Activated CD4-positive, alpha-beta T cell treated with anti-CD3 and anti-CD28 coated beads, Interleukin-10, Interleukin-2, amounts not matched to agents 100 ng/mL and 50 ng/mL, durations not matched to agents 16 hours and 8 hours (primary cell): ENCODE measurements at regions not wholly inside any gene's neighbourhood (a gene's known extent, or its start where the extent isn't known, plus 50 kb on each side); places are given as distances from the start of the nearest gene placed in this dataset.
A peak's percentile ranks its signal among the peaks of the same experiment; 100 is the strongest.

ENCODE experiments used
- DNase-seq: peaks from one replicate; pipeline ENCODE4 v3.0.0-alpha.2; 2020

GRCh38 chr6:19655744-19656143 is 181.4 kb upstream of the ID4 start:
- DNase-seq: no peak

DNA sequence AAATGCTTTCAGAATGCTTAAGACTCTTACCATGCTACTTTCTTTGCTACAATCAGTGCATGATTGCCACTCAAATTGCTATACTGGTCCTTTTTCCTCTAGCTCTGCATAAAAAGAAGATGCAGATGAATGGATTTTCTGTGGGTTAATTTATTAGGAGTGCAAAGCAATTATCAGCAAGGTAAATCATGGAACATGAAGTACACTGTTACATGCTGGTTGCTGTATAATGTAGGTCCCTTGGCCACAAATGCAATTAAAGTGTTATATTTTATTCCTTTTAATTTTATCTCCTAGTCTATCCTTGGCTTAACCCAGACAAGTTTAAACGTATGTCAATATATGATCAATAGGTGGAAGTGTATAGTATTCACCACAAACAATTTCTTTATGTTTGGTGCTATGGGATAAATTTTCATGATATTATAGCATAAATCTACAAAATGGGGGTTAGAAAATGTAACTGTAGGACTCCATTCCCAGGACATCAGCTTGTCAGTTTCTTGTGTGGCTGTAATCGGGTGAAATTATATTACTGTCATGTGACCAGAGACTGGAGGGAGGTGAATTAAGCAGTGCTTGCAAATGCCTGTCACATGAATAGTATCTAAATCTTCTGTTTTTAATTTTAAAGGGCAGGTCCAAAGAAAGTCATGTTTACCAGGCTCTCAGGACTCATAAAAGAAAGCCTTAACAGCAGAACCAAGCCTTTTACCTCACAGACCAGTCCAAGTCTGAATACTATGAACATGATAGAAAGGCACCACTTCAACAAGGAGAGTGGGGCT is 176.9 kb upstream of the ID4 start:
- DNase-seq: no peak

GRCh38 chr6:19662911-19663310 is 174.3 kb upstream of the ID4 start:
- DNase-seq: no peak

- no peak for DNase-seq
These were observed 173.7 kb upstream of the ID4 start for GRCh38 chr6:19663479-19663878.

DNA sequence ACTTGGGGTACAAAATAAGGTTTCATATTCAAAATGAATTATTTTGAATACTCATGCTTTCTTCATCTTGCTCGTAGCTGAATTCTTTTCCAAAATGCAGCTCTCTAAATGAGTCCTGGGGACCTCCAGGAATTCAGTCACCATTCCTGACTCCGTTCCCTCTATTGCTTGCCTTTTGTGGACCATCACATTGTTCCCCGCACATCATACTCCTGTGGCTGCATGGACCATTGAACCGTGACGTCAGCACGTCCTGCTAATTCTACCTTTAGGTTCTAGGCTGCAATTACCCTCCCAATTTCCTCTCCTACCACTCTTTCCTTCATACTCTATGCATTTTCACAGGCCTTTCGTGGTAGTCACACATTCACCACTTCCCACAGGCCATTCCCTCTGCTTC is 173.1 kb upstream of the ID4 start:
- DNase-seq: no peak

DNA sequence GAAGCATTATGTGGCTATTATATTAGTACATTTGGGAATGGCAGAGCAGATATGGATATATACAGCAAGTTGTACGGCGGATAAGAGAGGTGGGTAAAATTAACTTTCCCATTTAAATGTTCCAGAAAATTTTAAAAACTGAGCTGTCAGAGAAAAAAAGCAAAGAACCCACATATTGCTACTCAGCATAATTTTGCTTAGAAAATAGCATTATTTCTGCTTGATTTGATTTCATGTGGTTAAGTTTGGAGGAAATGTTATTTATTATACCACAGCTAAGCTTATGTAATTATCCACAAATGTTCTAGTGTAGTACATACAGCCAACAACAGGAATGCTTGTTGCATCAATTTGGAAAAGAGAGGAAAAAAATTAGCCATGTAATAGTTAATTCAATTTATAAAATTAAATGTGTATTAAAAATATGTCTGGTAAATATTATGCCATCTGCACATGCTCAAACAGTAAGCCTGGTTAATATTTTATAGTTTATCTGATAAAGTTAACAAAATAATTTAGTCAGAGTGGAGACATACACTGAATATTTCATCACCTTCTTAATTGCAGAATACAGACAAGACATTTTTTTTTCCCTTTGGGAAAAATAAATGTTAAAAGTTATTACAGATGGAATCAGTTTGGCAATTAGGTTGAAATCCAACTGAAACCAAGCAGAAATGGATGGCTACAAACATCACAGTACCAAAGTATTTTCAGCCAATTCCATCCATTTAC is 172.1 kb upstream of the ID4 start:
- no peak for DNase-seq

DNA sequence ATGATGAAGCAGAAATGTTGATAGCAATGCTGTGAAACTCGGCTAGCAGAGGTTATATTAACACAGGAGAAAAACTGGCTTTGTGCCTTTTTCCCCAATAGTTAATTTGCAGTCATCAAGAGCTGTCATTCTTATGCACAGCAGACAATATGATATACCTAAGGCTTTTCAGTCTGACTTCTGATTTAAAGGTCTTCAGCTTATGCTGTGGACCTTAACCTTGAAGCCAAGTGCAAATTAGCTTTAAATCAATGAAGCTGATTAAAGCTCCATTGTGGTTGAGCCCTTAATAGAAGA is 171.6 kb upstream of the ID4 start:
- no peak for DNase-seq

DNA sequence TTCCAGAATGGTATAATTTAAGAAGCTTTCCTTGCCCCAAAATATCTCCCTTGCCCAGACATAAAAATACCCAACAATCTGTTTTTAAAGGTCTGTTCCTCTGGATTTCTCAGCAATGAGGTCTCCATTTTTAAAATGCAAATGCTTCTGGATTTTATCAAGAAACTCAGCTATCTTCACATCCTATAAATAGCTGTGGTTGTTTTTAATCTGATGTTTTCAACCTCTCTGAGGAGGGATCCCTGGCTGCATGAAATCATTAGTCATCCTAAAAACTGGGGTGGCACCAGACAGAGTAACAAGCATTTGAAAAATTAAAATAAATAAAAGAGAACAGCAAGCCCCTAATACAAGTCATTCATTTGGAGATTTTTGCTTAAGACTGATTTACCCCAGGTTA is 168.5 kb upstream of the ID4 start:
- DNase-seq: no peak

- no peak for DNase-seq
These were observed 168.0 kb upstream of the ID4 start for GRCh38 chr6:19669206-19669605.

- no peak for DNase-seq
These were observed 154.3 kb upstream of the ID4 start for GRCh38 chr6:19682859-19683258.

GRCh38 chr6:19690325-19691075 is 146.7 kb upstream of the ID4 start:
- DNase-seq: no peak

DNA sequence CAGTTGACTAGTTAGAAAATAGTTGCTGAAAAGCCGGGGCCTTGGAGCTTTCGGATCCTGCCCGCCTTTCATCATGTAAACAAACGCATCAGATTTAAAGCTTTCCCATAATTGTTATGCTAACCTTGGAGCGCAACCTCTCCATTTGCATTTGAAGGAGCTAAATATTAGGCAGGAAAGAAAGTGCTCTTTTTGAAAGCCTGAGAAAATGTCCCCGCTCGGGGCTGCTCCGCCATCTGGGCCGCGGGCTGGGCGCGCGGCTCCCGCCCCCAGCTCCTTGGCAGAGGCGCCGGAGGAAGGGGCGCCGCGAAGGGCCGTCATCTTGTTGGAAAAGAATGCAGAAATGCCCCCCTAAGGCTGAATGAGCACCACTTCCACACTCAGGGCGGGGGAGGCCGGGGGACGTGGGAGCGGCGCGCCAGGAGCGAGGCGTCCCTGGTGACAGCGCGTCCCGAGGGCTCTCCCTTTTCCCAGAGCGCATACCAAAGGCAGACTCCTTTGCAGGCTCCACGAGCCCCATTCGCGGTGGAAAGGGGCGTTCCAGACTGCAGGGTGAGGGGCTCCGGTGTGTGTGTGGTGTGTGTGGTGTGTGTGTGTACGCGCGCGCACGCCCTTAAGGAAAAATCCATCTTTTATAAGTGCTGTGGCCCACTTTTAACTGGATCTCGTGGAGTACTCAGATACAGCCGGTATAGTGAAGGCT is 145.6 kb upstream of the ID4 start:
- no peak for DNase-seq

- DNase-seq: no peak
These were observed 144.5 kb upstream of the ID4 start for GRCh38 chr6:19692506-19693298.

DNA sequence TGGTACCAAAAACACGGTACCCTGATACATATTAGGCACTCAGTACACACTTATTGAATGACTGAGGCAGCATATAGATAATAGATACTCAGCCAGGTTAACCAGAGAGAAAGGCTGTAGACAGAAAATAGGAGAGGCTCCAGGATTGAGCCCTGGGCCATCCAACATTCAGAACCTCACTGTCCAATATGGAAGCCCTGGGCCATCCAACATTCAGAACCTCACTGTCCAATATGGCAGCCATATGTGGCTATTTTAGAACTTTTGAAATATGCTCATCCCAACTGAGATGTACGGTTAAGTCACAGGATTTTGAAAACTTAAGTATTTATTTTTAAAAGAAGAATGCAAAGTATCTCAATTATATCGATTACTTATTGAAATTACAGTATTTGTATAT is 142.5 kb upstream of the ID4 start:
- DNase-seq: no peak

GRCh38 chr6:19697744-19698290 is 139.4 kb upstream of the ID4 start:
- DNase-seq: peak; percentile 41

GRCh38 chr6:19699932-19700331 is 137.2 kb upstream of the ID4 start:
- DNase-seq: no peak

DNA sequence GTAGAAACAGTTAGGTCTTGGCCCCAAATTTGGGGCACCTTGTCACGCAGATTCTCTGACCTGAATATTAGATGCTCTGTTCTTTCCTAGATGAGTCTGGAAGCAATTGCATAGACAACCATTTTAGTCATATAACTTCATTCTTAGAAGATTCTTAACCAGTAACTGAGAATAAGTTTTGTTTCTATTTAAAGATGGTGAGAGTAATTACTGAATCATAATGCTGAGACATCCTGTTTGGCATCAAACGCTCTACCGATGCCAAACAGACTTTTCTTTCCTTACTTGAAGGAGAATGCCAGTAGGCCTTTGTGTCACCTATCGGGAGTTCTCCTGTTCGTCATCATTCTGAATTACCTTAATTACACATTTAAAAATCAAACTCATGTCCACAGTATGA is 131.6 kb upstream of the ID4 start:
- DNase-seq: no peak

DNA sequence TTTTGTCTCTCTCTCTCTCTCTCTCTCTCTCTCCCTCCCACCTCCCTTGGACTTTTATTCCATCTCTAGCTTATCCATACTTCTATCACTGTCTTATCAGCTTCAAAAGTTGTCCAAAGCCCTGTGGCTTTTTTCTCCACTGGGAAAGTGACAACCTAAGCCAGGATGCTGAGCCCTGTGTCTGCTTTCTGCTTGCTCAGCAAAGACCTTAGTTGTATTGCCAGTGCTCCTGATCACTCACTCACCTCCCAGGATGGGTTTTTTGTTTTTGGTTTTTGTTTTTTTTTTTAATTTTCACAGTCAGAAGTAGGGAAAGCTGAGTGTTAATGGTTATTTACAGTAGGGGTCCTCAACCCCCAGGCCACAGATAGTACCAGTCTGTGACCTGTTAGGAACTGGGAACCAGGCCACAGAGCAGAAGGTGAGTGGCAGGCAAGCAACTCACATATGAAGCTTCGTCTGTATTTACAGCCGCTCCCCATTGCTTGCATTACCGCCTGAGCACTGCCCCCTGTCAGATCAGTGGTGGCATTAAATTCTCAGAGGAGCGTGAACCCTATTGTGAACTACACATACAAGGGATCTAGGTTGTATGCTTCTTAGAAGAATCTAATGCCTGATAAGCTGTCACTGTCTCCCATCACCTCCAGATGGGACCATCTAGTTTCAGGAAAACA is 125.0 kb upstream of the ID4 start:
- DNase-seq: no peak

GRCh38 chr6:19712998-19713397 is 124.2 kb upstream of the ID4 start:
- DNase-seq: no peak

DNA sequence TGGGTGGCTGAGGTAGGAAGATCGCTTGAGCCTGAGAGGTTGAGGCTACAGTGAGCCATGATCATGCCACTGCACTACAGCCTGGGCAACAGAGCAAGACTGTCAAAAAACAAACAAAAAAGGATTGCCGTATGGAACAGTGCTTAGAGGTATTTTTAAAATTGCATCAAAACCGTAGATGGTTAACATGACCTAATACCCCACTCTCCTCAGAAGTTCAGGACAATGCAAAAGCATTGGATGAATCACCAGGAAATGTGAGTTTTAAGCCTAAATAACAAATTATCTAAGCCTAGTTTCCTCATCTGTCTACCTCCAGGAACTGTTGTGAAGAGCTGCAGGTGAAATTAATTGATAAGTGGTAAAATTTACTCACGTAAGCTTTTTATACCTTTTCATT is 123.8 kb upstream of the ID4 start:
- no peak for DNase-seq

GRCh38 chr6:19713984-19714383 is 123.2 kb upstream of the ID4 start:
- DNase-seq: no peak
